ENCODE measurements at regions not wholly inside any gene's neighbourhood (a gene's known extent, or its start where the extent isn't known, plus 50 kb on each side); places are given as distances from the start of the nearest gene placed in this dataset.

- H3K4me3 ChIP-seq: no peak overlapping the region
- no peak overlapping the region for H3K27ac ChIP-seq
- no peaks in the 10 kb centered on the region for H3K4me1 ChIP-seq
- intact Hi-C loops (cut with DNase I): no loop called here
- ATAC-seq (no peak), DNase-seq (no peak)
- no peaks in the 10 kb centered on the region for H3K27me3 ChIP-seq
- TF ChIP-seq, protein P1, sequence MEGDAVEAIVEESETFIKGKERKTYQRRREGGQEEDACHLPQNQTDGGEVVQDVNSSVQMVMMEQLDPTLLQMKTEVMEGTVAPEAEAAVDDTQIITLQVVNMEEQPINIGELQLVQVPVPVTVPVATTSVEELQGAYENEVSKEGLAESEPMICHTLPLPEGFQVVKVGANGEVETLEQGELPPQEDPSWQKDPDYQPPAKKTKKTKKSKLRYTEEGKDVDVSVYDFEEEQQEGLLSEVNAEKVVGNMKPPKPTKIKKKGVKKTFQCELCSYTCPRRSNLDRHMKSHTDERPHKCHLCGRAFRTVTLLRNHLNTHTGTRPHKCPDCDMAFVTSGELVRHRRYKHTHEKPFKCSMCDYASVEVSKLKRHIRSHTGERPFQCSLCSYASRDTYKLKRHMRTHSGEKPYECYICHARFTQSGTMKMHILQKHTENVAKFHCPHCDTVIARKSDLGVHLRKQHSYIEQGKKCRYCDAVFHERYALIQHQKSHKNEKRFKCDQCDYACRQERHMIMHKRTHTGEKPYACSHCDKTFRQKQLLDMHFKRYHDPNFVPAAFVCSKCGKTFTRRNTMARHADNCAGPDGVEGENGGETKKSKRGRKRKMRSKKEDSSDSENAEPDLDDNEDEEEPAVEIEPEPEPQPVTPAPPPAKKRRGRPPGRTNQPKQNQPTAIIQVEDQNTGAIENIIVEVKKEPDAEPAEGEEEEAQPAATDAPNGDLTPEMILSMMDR (IDR thresholded peaks at IDR 0.05): no peak
- no peaks in the 10 kb centered on the region for H3K9me3 ChIP-seq
- H3K36me3 ChIP-seq: no peaks in the 10 kb centered on the region
Measured at GRCh38 chr7:124261710-124262109, 228.8 kb upstream of the TMEM229A start.

GRCh38 chr7:124257638-124258308 lies 224.9 kb upstream of the TMEM229A start:
- ATAC-seq: no peak
- Histone ChIP-seq H3K4me3 (no peak overlapping the region), H3K27me3 (no peaks in the 10 kb centered on the region), H3K36me3 (no peaks in the 10 kb centered on the region), H3K9me3 (no peaks in the 10 kb centered on the region), H3K27ac (no peak overlapping the region), H3K4me1 (no peaks in the 10 kb centered on the region)
- DNase-seq: no peak
- TF ChIP-seq, protein P1 (IDR thresholded peaks at IDR 0.05): no peak
- intact Hi-C loops (cut with DNase I): no loop called here

DNA sequence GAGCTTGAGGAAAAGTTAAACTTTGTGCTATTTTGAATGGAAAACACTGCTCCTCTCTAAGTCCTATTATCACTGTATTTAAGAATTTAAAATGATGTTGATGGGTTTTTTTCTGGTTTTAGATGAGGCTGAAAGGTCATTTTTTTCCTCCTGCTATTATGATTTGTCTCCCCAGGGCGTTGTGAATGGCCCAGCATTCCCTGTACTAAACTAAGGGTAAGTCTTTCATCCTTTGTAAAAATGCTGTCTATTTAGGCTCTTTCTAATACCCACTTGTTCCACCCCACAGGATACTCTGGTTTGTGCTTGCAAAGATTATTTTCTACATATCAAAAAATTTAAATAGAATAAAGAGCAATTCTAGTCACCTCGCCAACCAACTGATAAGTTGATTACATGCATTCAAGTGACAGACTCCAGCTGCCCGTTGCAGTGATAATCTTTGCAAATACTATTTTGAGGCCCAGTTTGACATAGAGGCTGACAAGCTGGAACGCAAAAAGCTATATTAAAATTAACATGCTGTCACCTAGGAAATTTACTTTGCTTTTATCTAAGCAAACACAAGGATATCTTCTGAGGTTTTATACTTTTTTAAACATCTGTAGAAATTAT lies 222.3 kb upstream of the TMEM229A start:
- Histone ChIP-seq H3K4me3 (no peak overlapping the region), H3K36me3 (no peaks in the 10 kb centered on the region), H3K4me1 (no peaks in the 10 kb centered on the region), H3K27ac (no peak overlapping the region), H3K27me3 (no peaks in the 10 kb centered on the region), H3K9me3 (no peaks in the 10 kb centered on the region)
- ATAC-seq (no peak), DNase-seq (no peak)
- intact Hi-C loops (cut with DNase I): no loop called here
- TF ChIP-seq, protein P1 (IDR thresholded peaks at IDR 0.05): no peak

DNA sequence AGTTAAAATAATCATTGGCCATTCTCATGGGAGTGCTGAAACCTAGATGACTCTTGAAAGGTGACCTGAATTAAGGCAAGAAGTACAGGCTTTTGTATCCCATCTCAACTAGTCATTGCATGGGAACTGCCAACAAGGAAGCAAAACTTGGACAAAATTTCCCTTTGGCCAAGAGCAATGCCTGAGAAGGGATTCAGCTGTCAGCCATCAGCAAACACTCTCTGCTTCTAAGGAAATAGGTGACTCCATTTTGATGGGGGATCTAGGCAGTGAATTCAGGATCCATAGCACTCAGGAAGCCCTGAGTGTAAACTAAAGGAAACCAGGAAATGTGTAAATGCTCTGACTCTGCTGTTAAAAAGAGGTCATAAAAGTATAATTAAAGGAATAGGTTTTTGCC lies 221.5 kb upstream of the TMEM229A start:
- Histone ChIP-seq H3K27me3 (no peaks in the 10 kb centered on the region), H3K36me3 (no peaks in the 10 kb centered on the region), H3K4me3 (no peak overlapping the region), H3K4me1 (no peaks in the 10 kb centered on the region), H3K9me3 (no peaks in the 10 kb centered on the region), H3K27ac (no peak overlapping the region)
- TF ChIP-seq, protein P1 (IDR thresholded peaks at IDR 0.05): no peak
- ATAC-seq (no peak), DNase-seq (peak in 2 of 4 donors; percentile 15 to 36)
- intact Hi-C loops (cut with DNase I): no loop called here

DNA sequence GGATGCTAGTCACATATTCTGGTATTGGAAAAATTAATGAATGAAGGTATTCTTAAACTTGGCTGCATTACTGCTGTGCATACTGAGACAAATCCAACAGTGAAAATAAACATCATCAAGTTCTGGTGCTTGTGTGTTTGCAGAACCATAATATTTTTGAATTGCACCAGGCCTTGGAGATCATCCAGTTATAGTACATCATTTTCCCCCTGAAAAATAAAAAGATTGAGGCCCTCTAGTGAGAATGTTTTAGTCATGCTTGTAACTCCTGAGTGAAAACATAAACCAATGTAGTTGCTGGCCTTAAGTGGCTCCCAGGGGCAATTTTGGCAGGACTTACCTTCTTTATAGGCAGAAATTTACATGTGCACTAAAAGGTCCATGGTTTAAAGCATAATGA lies 218.8 kb upstream of the TMEM229A start:
- no peak for ATAC-seq
- intact Hi-C loops (cut with DNase I): no loop called here
- Histone ChIP-seq H3K4me1 (no peaks in the 10 kb centered on the region), H3K9me3 (no peaks in the 10 kb centered on the region), H3K27ac (no peak overlapping the region), H3K36me3 (no peaks in the 10 kb centered on the region), H3K27me3 (no peaks in the 10 kb centered on the region), H3K4me3 (no peak overlapping the region)
- TF ChIP-seq, protein P1 (IDR thresholded peaks at IDR 0.05): no peak
- DNase-seq: peak in 2 of 4 donors; percentile 36 to 54
